Stimulated activated CD4-positive, alpha-beta T cell treated with anti-CD3 and anti-CD28 coated beads, TNF-alpha, amount 100 ng/mL, for 1 hour (primary cell): ENCODE measurements at regions not wholly inside any gene's neighbourhood (a gene's known extent, or its start where the extent isn't known, plus 50 kb on each side); places are given as distances from the start of the nearest gene placed in this dataset.
"Not testable (repeated sequence)": the region's sequence is repeated elsewhere in the genome, so short reads cannot be mapped to it uniquely, and the experiment has no call there.

Experiments
- DNase-seq, 3 donors: peaks; one replicate each; pipeline ENCODE4 v3.0.0-alpha.2; 2020; ENCODE audit warnings: low read depth in 3 of 3, low spot score in 1 of 3

DNA sequence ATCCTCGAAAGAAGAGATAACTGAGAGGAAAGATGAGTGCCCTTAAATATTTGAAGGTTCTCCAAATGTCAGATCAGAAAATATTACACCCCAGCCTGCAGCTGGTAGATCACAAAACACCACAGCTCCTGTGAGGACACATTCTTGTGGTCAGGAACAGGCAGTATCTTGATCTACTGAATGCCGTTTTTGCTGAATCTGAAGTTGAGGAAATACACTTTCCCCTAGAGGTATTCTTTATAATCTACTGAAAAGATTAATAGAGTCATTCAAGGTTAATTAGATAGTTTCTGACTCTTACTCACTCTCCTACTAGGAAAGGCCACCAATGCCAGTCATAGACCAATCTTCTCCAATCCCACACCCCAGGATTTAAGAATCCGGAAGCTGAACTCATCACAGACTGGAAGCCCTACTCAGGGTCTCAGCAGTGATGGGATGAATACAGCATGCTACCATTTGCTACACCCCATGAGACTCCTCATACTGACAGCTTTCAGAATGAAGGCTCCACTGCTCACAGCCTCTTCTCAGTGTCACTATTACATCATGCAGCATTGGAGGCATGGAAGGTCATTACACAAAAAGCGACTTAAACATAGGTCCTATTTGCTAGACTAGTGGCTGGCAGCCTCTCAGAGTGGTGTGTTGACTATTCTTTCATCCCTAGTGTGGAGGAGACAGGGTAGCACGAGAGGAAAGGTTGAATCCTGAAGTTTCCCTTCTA lies 143.9 kb upstream of the SLC1A3 start:
- DNase-seq = no peak

DNA sequence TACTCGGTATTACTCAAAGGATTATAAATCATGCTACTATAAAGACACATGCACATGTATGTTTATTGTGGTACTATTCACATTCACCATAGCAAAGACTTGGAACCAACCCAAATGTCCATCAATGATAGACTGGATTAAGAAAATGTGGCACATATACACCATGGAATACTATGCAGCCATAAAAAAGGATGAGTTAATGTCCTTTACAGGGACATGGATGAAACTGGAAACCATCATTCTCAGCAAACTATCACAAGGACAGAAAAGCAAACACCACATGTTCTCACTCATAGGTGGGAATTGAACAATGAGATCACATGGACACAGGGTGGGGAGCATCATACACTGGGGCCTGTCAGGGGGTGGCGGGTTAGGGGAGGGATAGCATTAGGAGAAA lies 130.5 kb upstream of the SLC1A3 start:
- not testable (repeated sequence) for DNase-seq

DNA sequence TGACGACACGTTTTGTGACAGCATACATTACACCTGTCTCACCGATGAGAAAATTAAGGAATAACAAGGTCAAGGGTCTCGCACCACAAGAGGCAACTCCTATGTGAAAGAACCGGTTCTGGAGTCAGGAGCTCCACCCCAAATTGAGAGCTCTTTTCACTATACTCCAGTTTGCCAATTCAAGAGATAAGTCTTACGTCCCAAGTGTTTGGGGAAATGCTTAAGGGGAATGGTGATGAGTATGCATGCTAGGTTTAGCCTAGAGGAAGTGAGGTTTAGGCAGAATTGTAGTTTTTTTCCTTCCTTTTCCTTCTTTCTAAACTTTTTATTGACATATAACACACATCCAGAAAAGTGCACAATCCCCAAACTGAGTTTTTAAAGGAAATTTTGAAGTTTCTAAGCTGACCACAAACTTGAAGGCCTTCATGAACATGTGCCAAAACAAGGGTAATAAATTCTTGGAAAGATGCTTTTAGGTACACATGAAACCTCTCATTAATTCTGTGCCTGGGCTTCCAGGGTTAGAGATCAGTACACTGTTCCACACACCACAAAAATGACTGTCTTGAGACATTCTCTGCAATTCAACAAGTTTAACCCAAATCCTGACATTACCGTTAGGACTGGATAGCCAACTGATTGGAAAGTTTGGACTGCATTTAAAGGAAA lies 127.6 kb upstream of the SLC1A3 start:
- DNase-seq = no peak

DNA sequence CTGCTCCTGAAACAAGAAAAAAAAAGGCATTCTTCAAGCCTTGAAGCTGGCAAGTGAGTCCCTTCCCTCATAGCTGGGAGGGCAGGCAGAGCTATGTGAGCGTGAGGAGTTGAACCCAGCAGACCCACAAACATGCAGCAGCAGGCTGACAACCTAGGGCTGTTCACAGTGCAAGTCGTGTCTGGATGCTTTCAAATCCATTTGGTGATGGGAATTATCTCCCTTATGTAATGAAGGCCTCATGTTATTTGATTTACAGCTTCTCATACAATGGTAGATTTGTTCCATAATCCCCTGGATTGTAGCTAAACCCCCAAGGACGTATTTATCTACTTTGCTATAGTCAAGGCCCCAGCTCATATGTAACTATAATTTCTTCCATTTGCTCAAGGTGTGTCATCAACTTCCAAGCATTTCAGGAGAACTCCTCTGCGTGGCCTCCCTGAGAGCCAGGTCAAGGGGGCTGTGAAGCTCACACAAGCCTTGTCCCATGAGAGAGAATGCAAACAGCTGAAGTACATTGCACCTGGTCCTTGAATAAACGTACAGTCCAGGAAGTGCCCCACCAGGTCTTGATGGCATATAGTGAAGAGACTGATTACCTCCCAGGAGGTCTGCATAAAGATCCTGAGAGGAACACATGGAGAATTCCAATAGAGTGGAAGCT lies 124.8 kb upstream of the SLC1A3 start:
- no peak for DNase-seq

DNA sequence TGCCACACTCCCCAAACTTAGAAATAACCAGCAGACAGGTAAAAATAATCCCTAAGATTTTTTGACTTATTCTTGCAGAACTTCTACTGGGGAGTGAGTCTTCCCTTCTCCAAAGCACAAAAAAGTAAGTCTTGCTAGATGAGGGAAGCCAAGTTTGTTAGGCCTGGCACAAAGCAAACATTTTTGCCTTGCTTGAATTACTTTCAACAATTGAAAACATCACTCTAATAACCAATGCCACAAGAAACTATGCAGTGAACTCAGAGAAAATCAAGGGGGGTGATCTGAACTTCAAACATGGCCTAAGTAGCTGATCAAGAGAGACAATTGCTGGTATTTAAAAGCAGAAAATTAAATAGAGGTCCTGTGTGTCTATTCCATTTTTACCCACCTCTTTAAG lies 123.6 kb upstream of the SLC1A3 start:
- DNase-seq = no peak

DNA sequence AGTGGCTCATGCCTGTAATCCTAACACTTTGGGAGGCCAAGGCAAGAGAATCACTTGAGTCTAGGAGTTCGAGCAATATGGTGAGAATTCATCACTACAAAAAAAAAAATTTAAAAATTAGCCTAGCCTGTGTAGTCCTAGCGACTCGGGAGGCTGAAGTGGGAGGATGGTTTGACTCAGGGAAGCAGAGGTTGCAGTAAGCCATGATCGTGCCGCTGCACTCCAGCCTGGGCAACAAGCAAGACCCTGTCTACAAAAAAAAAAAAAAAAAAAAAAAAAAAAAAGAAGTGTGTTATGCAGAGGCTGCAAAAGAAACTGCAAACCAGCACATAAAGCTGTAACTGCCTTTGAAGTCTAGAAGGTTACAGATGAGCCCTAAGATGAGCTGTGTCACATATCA lies 116.9 kb upstream of the SLC1A3 start:
- DNase-seq = no peak

DNA sequence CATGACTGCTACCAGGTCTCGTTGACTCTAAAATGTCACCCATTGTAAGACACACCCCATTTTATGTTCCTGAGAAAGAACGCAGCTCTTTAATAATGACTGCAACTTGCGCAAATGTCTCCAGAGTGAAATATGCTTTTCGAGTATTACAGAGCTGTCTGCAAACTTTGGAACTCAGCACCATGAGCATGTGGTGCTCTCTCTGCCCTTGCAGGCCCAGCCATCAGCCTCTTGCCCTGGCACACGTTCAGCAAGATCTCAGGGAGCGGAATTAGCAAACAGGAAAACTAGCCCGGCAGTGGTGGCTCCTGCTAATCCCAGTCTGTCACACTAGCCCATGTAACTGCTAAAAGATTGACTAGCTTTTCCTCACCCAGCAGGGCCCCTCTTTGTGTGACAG lies 114.5 kb upstream of the SLC1A3 start:
- DNase-seq = no peak

DNA sequence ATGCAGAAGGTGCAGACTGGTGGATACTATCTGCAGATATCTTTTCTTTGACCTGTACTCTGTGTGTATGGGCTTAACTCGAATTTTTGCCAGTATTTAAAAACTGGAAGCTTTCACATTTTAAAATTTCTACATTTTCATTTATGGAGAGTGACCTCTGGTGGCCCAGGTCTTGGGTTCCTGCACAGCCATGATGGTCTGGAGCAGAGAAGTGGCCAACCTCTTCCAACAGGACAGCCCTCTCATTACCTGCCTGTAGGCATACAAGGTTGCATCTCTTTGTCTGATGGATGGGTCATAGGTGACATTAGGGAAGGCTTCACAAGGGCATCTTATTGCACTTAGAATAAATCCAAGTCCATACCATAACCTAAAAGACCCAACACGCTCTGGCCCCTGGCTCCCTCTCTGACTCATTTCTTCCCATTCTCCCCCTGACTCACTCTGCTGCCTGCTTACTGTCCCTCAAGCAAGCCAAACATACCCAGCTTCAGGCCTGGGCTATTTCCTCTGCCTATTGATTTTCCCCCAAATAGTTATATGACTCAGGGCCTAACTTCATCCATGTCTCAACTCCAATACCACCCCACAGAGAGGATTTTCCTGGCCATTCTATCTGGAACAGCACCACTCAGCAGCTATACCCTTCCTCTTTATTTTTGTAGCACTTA lies 113.3 kb upstream of the SLC1A3 start:
- DNase-seq = no peak

DNA sequence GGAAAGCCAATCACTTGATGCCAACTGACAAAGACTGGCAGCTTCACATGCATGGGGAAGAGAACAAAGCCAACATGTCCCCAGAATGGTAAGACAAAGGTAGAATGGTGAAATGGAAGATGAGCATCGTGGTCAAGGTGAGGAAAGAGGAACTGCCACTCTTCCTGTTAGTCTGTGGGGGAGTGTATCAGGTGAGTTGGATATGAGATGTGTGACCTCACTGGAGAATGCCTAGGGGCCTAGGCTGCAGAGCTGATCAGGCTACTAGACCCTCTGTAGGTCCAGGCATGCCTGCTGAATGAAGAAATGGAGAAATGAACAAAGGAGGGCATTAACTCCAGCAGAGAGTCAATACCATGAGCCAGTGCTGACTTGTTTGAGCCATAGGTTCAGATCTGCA lies 112.4 kb upstream of the SLC1A3 start:
- DNase-seq = no peak

DNA sequence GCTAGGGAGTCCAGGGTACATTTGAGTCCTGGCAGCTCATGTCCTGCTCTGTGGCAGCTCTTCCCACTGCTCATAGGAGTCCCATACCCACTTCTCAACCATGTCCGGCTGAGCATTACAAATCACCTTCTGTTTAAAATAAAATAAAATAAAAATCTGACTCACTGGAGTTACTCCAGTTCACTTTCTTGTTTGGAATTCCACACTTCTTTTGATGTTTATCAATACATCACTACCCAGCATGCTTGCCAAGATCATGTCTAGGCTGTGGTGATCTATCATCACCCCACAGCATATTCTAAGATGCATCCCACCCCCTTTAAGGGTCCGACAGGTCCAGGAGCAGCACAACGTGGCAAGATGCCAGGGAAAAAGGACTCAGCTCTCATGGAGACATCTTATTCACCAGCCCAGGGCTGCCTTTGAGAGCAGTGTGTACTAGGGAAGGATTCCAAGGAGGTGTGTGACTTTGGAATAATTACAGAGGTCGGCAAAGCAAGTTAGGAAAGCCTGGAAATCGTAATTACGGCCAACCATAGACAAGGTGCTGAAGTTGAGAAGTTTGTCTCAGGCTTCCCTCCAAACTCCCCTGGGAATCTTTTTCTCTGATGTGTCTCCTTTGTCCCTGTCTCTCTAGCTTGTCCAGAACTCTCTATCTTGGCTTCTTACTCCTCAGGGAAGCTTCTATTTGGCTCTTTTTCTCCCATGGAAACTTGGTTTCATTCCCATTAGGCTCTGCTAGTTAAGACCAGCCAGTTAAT lies 111.4 kb upstream of the SLC1A3 start:
- no peak for DNase-seq

DNA sequence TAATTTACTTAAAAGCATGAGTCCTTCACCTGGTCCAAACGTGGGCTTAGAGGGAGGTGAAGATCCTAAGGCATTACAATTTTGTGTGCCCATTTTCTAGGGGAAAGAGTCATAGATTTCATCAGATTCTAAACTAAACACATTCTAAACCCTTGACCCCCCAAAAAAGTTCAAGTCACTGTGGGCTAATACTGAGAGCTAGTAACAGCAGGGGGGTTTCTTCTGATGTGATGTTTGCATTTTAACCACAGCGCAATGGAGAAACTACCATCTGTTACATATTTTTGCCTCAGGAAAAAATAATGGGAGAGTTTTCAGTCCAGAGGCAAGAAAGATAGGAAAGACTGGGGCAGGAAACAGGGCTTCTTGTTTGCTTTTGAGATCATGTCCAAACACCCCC lies 110.8 kb upstream of the SLC1A3 start:
- no peak for DNase-seq

DNA sequence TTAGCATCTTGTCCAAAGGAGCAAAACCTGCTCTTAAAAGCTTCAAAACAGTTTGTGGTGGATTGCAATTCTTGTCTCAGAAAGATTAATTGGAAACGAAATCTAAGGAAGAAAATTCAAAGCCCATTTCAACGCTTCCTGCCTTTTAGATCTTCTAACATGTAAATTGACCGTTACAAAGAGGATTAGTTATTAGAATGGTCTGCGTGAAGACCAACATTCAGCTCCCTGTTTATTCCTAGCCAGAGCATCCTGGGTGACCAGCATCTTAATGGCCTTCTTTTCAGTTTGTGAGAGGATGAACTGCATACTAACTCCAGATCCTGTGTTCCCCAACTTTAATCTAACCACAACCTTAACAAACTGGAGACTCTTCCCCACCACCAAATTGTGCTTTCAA lies 109.9 kb upstream of the SLC1A3 start:
- DNase-seq = no peak

DNA sequence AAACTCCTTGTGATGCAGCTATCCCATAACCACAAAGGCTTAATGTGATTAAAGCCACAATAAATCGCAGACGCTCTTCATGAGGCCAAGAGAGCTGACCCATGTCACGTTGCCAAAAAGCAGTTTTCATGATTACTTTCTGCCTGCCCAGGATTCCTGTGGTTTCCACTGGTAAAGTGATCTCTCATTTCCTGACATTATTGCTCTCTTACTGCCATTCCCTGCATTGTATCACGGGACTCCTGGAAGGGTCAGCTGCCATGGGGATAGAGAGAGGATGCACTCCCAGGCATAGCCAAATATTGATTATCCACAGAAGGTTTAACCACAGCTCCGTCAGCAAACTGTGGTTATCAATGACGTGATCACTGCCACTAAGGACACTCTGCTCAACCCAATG lies 103.8 kb upstream of the SLC1A3 start:
- DNase-seq = no peak

DNA sequence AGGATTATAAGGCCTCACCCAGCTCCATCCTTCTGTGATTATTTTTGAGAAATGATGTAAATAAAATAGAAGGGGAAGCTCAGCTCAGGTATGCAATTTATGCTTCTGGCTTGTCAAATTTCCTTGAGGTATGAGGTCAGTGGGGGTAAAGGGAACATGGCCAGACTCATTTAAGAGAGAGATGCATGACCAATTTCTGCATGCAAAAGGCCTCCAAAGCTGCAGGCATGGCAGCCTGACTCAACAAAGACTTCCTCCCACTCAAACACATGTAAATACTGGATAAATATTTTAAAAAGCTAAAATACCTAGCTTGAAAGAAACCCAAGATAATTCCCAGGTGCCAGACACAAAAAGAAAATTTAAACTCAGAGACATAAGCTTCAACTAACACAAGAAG lies 101.4 kb upstream of the SLC1A3 start:
- no peak for DNase-seq

DNA sequence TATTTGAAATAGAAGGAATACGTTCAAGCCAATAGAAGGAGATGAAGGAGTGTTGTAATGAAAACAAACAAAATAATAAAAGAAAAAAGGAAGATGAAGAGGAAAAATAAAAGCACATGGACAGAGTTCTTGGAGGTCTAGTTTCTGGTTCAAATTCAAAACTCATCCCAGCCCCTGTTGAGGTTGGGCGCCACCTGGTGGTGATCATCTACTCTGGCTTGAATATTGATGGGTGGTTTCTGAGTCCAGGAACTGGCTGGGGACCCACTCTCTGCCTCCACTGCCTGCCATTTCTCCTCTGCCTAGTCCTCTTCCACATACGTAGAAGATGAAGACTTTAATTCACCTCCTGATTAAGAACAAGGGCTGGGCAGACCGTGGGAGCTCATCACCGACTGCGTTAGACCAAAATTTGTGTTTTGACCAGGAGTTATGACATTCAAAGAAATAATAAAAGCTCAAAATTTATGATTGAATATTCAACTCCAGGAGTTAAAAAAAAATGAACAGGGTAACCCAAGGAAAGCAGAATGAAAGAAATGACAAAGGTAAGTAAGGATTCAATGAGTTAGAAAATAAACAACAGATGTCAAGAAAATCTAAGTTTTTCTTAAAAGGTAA lies 99.0 kb upstream of the SLC1A3 start:
- peak; percentile 29 to 62 (median 40) for DNase-seq

DNA sequence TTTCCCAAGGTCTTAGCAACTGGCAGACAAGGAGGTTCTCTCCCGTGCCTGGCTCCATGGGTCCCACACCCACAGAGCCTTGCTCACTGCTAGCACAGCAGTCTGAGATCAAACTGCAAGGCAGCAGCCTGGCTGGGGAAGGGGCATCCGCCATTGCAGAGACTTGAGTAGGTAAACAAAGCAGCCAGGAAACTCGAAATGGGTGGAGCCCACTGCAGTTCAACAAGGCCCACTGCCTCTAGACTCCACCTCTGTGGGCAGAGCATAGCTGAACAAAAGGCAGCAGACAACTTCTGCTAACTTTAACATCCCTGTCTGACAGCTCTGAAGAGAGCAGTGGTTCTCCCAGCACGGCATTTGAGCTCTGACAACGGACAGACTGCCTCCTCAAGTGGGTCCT lies 98.1 kb upstream of the SLC1A3 start:
- not testable (repeated sequence) for DNase-seq

DNA sequence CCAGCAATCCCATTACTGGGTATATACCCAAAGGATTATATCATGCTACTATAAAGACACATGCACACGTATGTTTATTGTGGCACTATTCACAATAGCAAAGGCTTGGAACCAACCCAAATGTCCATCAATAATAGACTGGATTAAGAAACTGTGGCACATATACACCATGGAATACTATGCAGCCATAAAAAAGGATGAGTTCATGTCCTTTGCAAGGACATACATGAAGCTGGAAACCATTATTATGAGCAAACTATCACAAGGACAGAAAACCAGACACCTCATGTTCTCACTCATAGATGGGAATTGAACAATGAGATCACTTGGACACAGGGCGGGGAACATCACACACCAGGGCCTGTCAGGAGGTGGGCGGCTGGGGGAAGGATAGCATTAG lies 92.8 kb upstream of the SLC1A3 start:
- DNase-seq = not testable (repeated sequence)

DNA sequence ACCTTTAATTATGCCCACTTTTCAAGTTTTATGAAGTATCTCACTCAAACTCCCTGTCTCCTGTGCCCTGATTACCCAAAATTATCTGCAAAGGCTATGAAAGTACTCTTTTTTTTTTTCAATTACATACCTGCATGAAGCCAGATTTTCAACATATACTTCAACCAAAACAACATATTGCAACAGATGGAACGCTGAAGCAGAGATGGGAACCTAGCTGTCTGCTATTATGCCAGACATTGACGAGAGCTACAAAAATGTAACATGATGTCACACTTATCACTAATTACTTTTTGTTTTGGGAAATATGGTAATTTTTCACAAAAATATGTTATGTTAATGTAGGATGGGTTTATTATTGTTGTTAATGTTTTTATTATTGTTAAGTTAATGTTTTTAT lies 86.5 kb upstream of the SLC1A3 start:
- DNase-seq = no peak

DNA sequence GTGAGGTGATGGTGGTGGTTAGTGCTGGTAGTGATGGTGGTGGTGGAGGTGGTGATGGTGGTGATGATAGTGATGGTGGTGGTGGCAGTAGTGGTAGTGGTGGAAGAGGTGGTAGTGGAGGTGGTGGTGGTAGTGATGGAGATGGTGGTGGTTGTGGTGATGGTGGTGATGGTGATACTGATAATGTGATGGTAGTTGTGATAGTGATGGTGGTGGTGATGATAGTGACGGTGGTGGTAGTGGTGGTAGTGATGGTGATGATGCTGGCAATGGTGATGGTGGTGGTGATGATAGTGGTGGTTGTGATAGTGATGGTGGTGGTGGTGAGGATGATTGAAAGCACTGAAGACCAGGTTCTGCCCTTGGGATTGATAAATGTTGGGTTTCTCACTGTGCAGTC lies 85.2 kb upstream of the SLC1A3 start:
- no peak for DNase-seq

DNA sequence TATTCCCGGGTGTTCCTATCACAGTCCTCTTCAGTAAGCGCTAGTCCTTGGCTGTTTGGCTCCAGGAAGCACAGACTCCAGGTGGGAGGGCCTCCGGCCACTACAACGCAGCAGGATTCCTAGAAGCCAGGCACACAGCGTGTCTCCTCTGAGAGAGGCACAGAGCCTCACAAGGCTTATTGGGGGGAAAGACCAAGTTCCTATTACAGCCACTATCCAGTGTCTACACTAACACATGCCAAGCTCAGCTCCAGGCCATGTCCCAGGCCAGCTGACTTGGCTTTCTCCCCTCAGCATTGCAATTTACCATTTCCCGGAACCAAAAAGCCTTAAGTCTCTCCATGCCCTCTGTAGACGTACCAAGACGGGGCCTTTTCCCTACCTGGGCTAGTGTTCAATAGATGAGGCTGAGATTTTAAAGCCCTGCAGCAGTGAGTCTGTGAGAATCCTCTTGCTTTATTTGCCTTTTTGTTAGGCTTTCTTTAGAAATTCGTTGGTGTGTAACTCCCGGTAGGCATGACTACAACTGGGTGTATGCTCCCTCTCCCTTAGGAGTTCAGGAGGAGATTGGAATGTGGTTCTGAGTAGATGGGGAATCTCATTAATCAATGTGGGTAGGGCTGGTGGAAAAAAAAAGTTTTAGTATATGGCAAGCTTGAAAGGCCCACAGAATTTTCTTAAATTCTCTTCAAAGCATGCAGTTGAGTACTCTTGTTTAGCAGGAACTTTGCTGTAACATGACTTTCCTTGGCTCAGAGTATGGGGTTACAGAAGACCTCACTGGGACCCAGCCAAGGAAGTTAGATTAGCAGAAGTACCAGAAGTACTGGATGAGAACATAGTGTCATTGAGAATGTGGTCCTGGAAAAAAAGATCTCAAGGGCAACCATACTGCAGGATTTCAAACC lies 84.3 kb upstream of the SLC1A3 start:
- no peak for DNase-seq
